ENCODE measurements at regions not wholly inside any gene's neighbourhood (a gene's known extent, or its start where the extent isn't known, plus 50 kb on each side); places are given as distances from the start of the nearest gene placed in this dataset.

DNA sequence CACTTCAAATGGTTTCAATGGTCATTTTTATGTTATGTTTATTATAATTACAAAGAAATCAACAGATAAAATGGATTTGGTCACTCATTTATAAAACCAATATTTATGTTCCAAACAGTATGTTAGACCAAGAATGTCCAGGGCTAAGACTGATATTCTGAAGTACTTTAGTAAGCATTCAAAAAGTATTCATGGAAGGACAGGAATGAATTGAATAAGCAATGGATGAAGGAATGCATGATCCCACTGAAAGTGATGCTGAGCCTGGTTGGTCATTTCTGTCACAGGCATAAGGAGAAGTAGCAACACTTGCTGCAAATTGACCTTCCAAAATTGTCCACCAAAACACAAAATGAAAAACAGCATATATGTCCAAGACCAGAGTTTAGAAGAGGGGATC, 189.0 kb upstream of the CELF2 start:
- TF ChIP-seq GABPA (IDR thresholded peaks at IDR 0.05; ENCODE audit: low read depth): no peak
- TF ChIP-seq, protein P1, sequence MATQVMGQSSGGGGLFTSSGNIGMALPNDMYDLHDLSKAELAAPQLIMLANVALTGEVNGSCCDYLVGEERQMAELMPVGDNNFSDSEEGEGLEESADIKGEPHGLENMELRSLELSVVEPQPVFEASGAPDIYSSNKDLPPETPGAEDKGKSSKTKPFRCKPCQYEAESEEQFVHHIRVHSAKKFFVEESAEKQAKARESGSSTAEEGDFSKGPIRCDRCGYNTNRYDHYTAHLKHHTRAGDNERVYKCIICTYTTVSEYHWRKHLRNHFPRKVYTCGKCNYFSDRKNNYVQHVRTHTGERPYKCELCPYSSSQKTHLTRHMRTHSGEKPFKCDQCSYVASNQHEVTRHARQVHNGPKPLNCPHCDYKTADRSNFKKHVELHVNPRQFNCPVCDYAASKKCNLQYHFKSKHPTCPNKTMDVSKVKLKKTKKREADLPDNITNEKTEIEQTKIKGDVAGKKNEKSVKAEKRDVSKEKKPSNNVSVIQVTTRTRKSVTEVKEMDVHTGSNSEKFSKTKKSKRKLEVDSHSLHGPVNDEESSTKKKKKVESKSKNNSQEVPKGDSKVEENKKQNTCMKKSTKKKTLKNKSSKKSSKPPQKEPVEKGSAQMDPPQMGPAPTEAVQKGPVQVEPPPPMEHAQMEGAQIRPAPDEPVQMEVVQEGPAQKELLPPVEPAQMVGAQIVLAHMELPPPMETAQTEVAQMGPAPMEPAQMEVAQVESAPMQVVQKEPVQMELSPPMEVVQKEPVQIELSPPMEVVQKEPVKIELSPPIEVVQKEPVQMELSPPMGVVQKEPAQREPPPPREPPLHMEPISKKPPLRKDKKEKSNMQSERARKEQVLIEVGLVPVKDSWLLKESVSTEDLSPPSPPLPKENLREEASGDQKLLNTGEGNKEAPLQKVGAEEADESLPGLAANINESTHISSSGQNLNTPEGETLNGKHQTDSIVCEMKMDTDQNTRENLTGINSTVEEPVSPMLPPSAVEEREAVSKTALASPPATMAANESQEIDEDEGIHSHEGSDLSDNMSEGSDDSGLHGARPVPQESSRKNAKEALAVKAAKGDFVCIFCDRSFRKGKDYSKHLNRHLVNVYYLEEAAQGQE (IDR thresholded peaks at IDR 0.05; ENCODE audit: insufficient replicate concordance, low read depth): no peak
- no peak for TF ChIP-seq SPI1 (IDR thresholded peaks at IDR 0.05; ENCODE audit: borderline replicate concordance, low read depth)
- TF ChIP-seq POLR2AphosphoS5 (IDR thresholded peaks at IDR 0.05; ENCODE audit: low read depth): no peak
- TF ChIP-seq, protein P2, sequence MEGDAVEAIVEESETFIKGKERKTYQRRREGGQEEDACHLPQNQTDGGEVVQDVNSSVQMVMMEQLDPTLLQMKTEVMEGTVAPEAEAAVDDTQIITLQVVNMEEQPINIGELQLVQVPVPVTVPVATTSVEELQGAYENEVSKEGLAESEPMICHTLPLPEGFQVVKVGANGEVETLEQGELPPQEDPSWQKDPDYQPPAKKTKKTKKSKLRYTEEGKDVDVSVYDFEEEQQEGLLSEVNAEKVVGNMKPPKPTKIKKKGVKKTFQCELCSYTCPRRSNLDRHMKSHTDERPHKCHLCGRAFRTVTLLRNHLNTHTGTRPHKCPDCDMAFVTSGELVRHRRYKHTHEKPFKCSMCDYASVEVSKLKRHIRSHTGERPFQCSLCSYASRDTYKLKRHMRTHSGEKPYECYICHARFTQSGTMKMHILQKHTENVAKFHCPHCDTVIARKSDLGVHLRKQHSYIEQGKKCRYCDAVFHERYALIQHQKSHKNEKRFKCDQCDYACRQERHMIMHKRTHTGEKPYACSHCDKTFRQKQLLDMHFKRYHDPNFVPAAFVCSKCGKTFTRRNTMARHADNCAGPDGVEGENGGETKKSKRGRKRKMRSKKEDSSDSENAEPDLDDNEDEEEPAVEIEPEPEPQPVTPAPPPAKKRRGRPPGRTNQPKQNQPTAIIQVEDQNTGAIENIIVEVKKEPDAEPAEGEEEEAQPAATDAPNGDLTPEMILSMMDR (IDR thresholded peaks at IDR 0.05; ENCODE audit: insufficient read depth, low read length): no peak
- H3K27ac ChIP-seq (replicated peaks): no peak overlapping the region
- H3K4me3 ChIP-seq (replicated peaks; ENCODE audit: insufficient read depth, low read length): no peak overlapping the region
- no peak for DNase-seq (ENCODE audit: low read depth in 1 of 2, low spot score in 1 of 2)
- H3K27me3 ChIP-seq (ENCODE audit: insufficient read depth, poor library complexity, severe bottlenecking): no peaks in the 10 kb centered on the region

DNA sequence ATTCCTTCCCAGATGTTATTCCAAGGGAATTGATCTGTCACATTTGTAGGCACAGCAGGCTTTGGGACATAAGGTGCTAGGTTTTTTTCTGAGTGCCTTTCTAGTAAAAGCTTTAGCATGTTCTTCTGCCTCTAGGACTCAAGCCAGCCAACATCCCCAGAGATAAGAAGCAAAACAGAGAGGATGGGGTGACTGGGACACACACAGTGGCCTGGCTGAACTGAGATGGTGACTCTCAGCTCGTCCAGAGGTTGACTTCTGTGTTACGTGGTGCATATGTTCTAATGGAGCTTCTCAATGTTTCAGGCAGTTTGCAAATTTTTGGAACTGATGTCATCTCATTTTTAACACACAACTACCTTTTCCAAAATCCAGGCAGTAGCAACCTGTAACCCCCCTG, 188.1 kb upstream of the CELF2 start:
- no peak for DNase-seq (ENCODE audit: low read depth in 1 of 2, low spot score in 1 of 2)
- Histone ChIP-seq H3K4me3 (replicated peaks; ENCODE audit: insufficient read depth, low read length) (no peak overlapping the region), H3K27ac (replicated peaks) (no peak overlapping the region), H3K27me3 (ENCODE audit: insufficient read depth, poor library complexity, severe bottlenecking) (no peaks in the 10 kb centered on the region)
- TF ChIP-seq, protein P1 (IDR thresholded peaks at IDR 0.05; ENCODE audit: insufficient replicate concordance, low read depth): no peak

DNA sequence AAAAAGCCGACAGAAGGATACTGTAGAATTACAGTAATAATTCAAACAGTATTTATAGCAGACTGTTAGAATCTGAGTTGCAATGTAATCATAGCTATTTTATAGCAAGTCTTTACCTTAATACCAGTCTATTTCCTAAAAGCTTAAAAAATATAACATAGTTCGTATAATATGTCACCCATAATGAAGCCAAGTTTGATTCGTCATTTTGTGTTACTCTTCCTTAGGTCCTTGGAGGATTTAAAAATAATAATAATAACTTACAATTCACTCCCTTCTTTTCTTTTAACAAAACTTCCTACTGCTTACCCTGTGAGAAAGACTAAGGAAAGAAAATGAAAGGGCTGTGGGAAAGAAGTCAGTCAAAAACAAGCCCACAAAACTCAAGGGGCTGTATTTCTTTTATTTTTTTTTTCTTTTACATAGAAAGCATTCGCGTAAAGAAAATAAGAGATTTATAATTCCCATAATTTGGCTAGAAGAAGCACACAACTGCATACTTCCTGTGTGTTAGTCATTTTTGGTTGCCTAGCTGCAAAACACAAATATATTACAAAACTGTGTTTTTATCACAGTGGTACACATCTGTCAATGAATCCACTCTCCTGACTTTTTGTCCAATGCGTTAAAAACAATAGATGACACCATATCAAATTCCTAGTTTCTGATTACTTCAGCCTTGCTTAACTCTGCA, 187.2 kb upstream of the CELF2 start:
- H3K27ac ChIP-seq (replicated peaks): no peak overlapping the region

More for the DNA sequence above, 187.2 kb upstream of the CELF2 start:
- DNase-seq (ENCODE audit: low read depth in 1 of 2, low spot score in 1 of 2): no peak
- Histone ChIP-seq H3K4me3 (replicated peaks; ENCODE audit: insufficient read depth, low read length) (no peak overlapping the region), H3K27me3 (ENCODE audit: insufficient read depth, poor library complexity, severe bottlenecking) (no peaks in the 10 kb centered on the region)
- TF ChIP-seq POLR2AphosphoS5 (IDR thresholded peaks at IDR 0.05; ENCODE audit: low read depth): no peak
- TF ChIP-seq GABPA (IDR thresholded peaks at IDR 0.05; ENCODE audit: low read depth): no peak
- no peak for TF ChIP-seq SPI1 (IDR thresholded peaks at IDR 0.05; ENCODE audit: borderline replicate concordance, low read depth)
- TF ChIP-seq, protein P2 (IDR thresholded peaks at IDR 0.05; ENCODE audit: insufficient read depth, low read length): no peak
- TF ChIP-seq, protein P1 (IDR thresholded peaks at IDR 0.05; ENCODE audit: insufficient replicate concordance, low read depth): no peak

All from HL-60 (cell line).